ENCODE measurements at regions not wholly inside any gene's neighbourhood (a gene's known extent, or its start where the extent isn't known, plus 50 kb on each side); places are given as distances from the start of the nearest gene placed in this dataset.

- DNase-seq: no peak
Observed at GRCh38 chr2:136448986-136449780, 316.2 kb upstream of the THSD7B start.

GRCh38 chr2:136448432-136448831, 316.9 kb upstream of the THSD7B start:
- no peak for DNase-seq

GRCh38 chr2:136444323-136444722, 321.0 kb upstream of the THSD7B start:
- DNase-seq: no peak

GRCh38 chr2:136443661-136444060, 321.7 kb upstream of the THSD7B start:
- DNase-seq: no peak

- no peak for DNase-seq
Observed at GRCh38 chr2:136441979-136442714, 323.2 kb upstream of the THSD7B start.

- DNase-seq: no peak
Observed at GRCh38 chr2:136439064-136439676, 321.2 kb upstream of the CXCR4 start.

GRCh38 chr2:136437461-136437860, 319.5 kb upstream of the CXCR4 start:
- DNase-seq: no peak

GRCh38 chr2:136436936-136437335, 319.0 kb upstream of the CXCR4 start:
- DNase-seq: no peak

- DNase-seq: no peak
Observed at GRCh38 chr2:136434251-136434715, 316.3 kb upstream of the CXCR4 start.

- no peak for DNase-seq
Observed at GRCh38 chr2:136433261-136433660, 315.3 kb upstream of the CXCR4 start.

GRCh38 chr2:136424112-136424511, 306.2 kb upstream of the CXCR4 start:
- no peak for DNase-seq

- peak; percentile 15 for DNase-seq
Observed at GRCh38 chr2:136423516-136423996, 305.6 kb upstream of the CXCR4 start.

GRCh38 chr2:136422512-136422911, 304.6 kb upstream of the CXCR4 start:
- no peak for DNase-seq

- no peak for DNase-seq
Observed at GRCh38 chr2:136420346-136420745, 302.4 kb upstream of the CXCR4 start.

GRCh38 chr2:136411946-136412345, 294.0 kb upstream of the CXCR4 start:
- DNase-seq: no peak

GRCh38 chr2:136410673-136411072, 292.7 kb upstream of the CXCR4 start:
- DNase-seq: no peak

GRCh38 chr2:136408795-136409194, 290.8 kb upstream of the CXCR4 start:
- no peak for DNase-seq

- no peak for DNase-seq
Observed at GRCh38 chr2:136407952-136408318, 290.0 kb upstream of the CXCR4 start.

- no peak for DNase-seq
Observed at GRCh38 chr2:136407117-136407951, 289.4 kb upstream of the CXCR4 start.

GRCh38 chr2:136404925-136405324, 287.0 kb upstream of the CXCR4 start:
- DNase-seq: no peak

- no peak for DNase-seq
Observed at GRCh38 chr2:136404176-136404575, 286.2 kb upstream of the CXCR4 start.

GRCh38 chr2:136402281-136402680, 284.3 kb upstream of the CXCR4 start:
- DNase-seq: no peak

Data from GDM1 (cell line).